HepG2 (cell line): ENCODE measurements at regions not wholly inside any gene's neighbourhood (a gene's known extent, or its start where the extent isn't known, plus 50 kb on each side); places are given as distances from the start of the nearest gene placed in this dataset.

Experiments used
- ATAC-seq: fragments of 200-7000 bp; cut with Tn5 transposase; 3 replicates; pipeline ENCODE4 v1.9.1; 2020; ENCODE audit warnings: mild to moderate bottlenecking, moderate library complexity
- BruUV-seq: library from RNA; stranded (reverse); fragments of 400-500 nt; replicated peaks from 2 replicates; lab custom pipeline; 2021; lab: Mats Ljungman, UMichigan
- CTCF ChIA-PET: fragments of 300-600 bp; formaldehyde crosslinking; extraction: SDS; loops from one replicate; lab custom pipeline; 2021; ENCODE audit warnings: low total read pairs, inconsistent platforms, low intra/inter-chr PET ratio; lab: Yijun Ruan, JAX
- POLR2A ChIA-PET: fragments of 350-600 bp; sonication (Branson Sonifier 250); formaldehyde crosslinking; loops from one replicate; lab custom pipeline; 2020; ENCODE audit warnings: antibody characterized with exemption, inconsistent platforms; lab: Yijun Ruan, JAX
- DNase-seq: peaks from one replicate; pipeline ENCODE4 v3.0.0-alpha.2; 2015; ENCODE audit warnings: low spot score
- FAIRE-seq: peaks from 3 replicates; lab custom pipeline; 2011; peaks lifted over from hg19 to GRCh38; lab: Jason Lieb, UNC
- H2AFZ ChIP-seq: one replicate; pipeline ENCODE4 v1.6.1; 2011; ENCODE audit warnings: low read length, inconsistent platforms
- H3K27ac ChIP-seq: fragments of 300-600 bp; 3 replicates; pipeline ENCODE4 v1.8.0; 2011; ENCODE audit warnings: mixed run types, mild to moderate bottlenecking, mixed read lengths, low read length, inconsistent platforms; ENCODE audit not compliant: insufficient read depth; ENCODE audit errors: extremely low read length
- H3K27me3 ChIP-seq, 2 experiments: fragments of 200-600 bp in 1 of 2; 2 replicates in 1 of 2; 3 replicates in 1 of 2; pipeline versions ENCODE4 v1.6.0 to v1.8.0; 2011; ENCODE audit warnings: low read length in 2 of 2, mild to moderate bottlenecking in 2 of 2, moderate library complexity in 2 of 2, inconsistent platforms in 1 of 2; ENCODE audit not compliant: insufficient read depth in 2 of 2, control insufficient read depth in 1 of 2
- H3K36me3 ChIP-seq, 2 experiments: fragments of 200-600 bp in 1 of 2; replicated peaks in 1 of 2; 2 replicates in 1 of 2; 3 replicates in 1 of 2; pipeline versions ENCODE4 v1.5.1 to v1.8.0; 2011; ENCODE audit warnings: low read length in 2 of 2, inconsistent platforms in 1 of 2; ENCODE audit not compliant: insufficient read depth in 2 of 2, control insufficient read depth in 1 of 2
- H3K4me1 ChIP-seq: 2 replicates; pipeline ENCODE4 v1.5.1; 2012; ENCODE audit warnings: low read length, inconsistent platforms; ENCODE audit not compliant: insufficient read depth
- H3K4me2 ChIP-seq: 2 replicates; pipeline ENCODE4 v1.6.0; 2011; ENCODE audit warnings: low read depth, low read length, inconsistent platforms
- H3K4me3 ChIP-seq, 3 experiments: fragments of 200-600 bp in 1 of 3; sonication (generic), shearing (Covaris generic) in 1 of 3; replicated peaks in 1 of 3; 2 replicates each; pipeline ENCODE4 v1.5.1; 2011 to 2016; ENCODE audit warnings: low read length in 3 of 3, inconsistent platforms in 2 of 3, low read depth in 2 of 3, mild to moderate bottlenecking in 2 of 3, control low read depth in 1 of 3, mixed read lengths in 1 of 3; ENCODE audit not compliant: insufficient read depth in 1 of 3
- H3K79me2 ChIP-seq: one replicate; pipeline ENCODE4 v1.6.1; 2011; ENCODE audit warnings: low read length, inconsistent platforms; ENCODE audit not compliant: insufficient read depth
- H3K9ac ChIP-seq: 2 replicates; pipeline ENCODE4 v1.6.0; 2011; ENCODE audit warnings: mild to moderate bottlenecking, low read depth, low read length, inconsistent platforms; ENCODE audit not compliant: insufficient read depth
- H3K9me3 ChIP-seq: 2 replicates; pipeline ENCODE4 v1.5.1; 2012; ENCODE audit warnings: mild to moderate bottlenecking, low read length
- H4K20me1 ChIP-seq: 2 replicates; pipeline ENCODE4 v1.6.0; 2011; ENCODE audit warnings: inconsistent platforms, mild to moderate bottlenecking, low read length, moderate library complexity; ENCODE audit not compliant: insufficient read depth
- ARID5B ChIP-seq: IDR thresholded peaks from 2 replicates; pipeline ENCODE4 v1.4.0; 2020; ENCODE audit warnings: mild to moderate bottlenecking, missing genetic modification reagents
- ETS1 ChIP-seq: sonication (generic); formaldehyde crosslinking; IDR thresholded peaks from 2 replicates; pipeline ENCODE4 v1.4.0; 2020; ENCODE audit warnings: missing genetic modification reagents
- HMGXB4 ChIP-seq, 2 experiments: sonication (generic) in 1 of 2; formaldehyde crosslinking in 1 of 2; IDR thresholded peaks; 2 replicates each; pipeline versions ENCODE4 v1.4.0 to v1.6.1; 2018 to 2020; ENCODE audit warnings: missing genetic modification reagents in 2 of 2, borderline replicate concordance in 1 of 2, low read depth in 1 of 2, mild to moderate bottlenecking in 1 of 2, missing biosample characterization in 1 of 2
- KDM1A ChIP-seq: IDR thresholded peaks from 2 replicates; pipeline ENCODE4 v1.6.1; 2016; ENCODE audit warnings: missing compliant biosample characterization
- KDM4B ChIP-seq: sonication (generic); formaldehyde crosslinking; IDR thresholded peaks from 2 replicates; pipeline ENCODE4 v1.4.0; 2020; ENCODE audit warnings: missing genetic modification reagents
- MTA1 ChIP-seq: sonication (generic); formaldehyde crosslinking; IDR thresholded peaks from 2 replicates; pipeline ENCODE4 v1.4.0; 2020; ENCODE audit warnings: missing genetic modification reagents, mild to moderate bottlenecking, borderline replicate concordance
- NFIC ChIP-seq: IDR thresholded peaks from 2 replicates; pipeline ENCODE4 v1.6.1; 2012; ENCODE audit warnings: mild to moderate bottlenecking, low read length, inconsistent platforms
- NFRKB ChIP-seq: fragments of 450-650 bp; IDR thresholded peaks from 2 replicates; pipeline ENCODE4 v1.6.1; 2017
- NR1H2 ChIP-seq: sonication (generic); formaldehyde crosslinking; IDR thresholded peaks from 2 replicates; pipeline ENCODE4 v1.8.1; 2022; ENCODE audit warnings: low read depth, missing genetic modification reagents, borderline replicate concordance
- RBM22 ChIP-seq: fragments of 200-400 bp; formaldehyde crosslinking; optimal IDR thresholded peaks from 2 replicates; pipeline ENCODE3; 2017; ENCODE audit warnings: mild to moderate bottlenecking, low read length, moderate library complexity
- RCOR2 ChIP-seq: IDR thresholded peaks from 2 replicates; pipeline ENCODE4 v1.6.1; 2016; ENCODE audit warnings: missing biosample characterization, missing genetic modification reagents
- SALL2 ChIP-seq: sonication (generic); formaldehyde crosslinking; IDR thresholded peaks from 2 replicates; pipeline ENCODE4 v1.8.1; 2023; ENCODE audit warnings: mild to moderate bottlenecking, missing genetic modification reagents, inconsistent platforms
- YEATS2 ChIP-seq: sonication (generic); formaldehyde crosslinking; IDR thresholded peaks from 2 replicates; pipeline ENCODE4 v1.4.0; 2020; ENCODE audit warnings: missing genetic modification reagents, borderline replicate concordance
- ZNF451 ChIP-seq: sonication (generic); formaldehyde crosslinking; IDR thresholded peaks from 2 replicates; pipeline ENCODE4 v1.5.0; 2020; ENCODE audit warnings: mild to moderate bottlenecking, missing genetic modification reagents
- ZNF747 ChIP-seq: sonication (generic); formaldehyde crosslinking; IDR thresholded peaks from 2 replicates; pipeline ENCODE4 v1.8.1; 2023; ENCODE audit warnings: missing genetic modification reagents, mild to moderate bottlenecking, borderline replicate concordance
- ZSCAN5A ChIP-seq: sonication (generic); formaldehyde crosslinking; IDR thresholded peaks from 2 replicates; pipeline ENCODE4 v1.8.0; 2022; ENCODE audit warnings: mild to moderate bottlenecking, missing genetic modification reagents, borderline replicate concordance
- whole genome bisulfite sequencing: methylation state at CpG from one replicate; pipeline ENCODE4 v1.1.6; 2017; ENCODE audit warnings: low lambda C conversion rate; 5-methylcytosine and 5-hydroxymethylcytosine counted together
- in situ Hi-C: cut with HindIII; loops from 2 replicates; pipeline ENCODE4 v1.10.0; 2017; ENCODE audit warnings: low pct_unique_long_range_greater_than_20kb; ENCODE audit not compliant: extremely low pct_ligation_motif_present
- intact Hi-C: fragments of 100-400 bp; cut with micrococcal nuclease; formaldehyde crosslinking; loops from one replicate; pipeline ENCODE4 v1.10.0; 2022; ENCODE audit not compliant: unreplicated experiment

DNA sequence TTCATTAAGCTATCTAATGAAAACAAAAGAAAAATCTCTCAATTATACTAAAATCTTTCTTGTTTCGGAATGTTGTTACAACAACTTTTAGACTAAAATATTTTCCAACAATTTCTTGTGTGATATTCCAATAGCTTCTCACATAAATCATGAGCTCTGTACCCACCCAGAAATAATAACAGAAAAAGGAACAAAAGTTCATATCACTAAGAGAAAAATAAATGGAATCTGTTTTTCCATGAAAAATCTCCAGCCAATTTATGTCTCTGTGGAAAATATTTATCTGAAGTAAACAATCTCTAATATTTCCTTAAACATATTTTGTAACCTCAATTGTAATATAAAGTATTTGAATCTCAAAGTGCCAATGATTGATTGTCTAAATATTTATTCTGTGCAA is 628.6 kb upstream of the ANKRD30A start (continued):
- no peak for TF ChIP-seq ZSCAN5A
- no peak for TF ChIP-seq YEATS2 (CRISPR knock-in tag)
- no peak for TF ChIP-seq MTA1
- TF ChIP-seq RCOR2 = no peak

DNA sequence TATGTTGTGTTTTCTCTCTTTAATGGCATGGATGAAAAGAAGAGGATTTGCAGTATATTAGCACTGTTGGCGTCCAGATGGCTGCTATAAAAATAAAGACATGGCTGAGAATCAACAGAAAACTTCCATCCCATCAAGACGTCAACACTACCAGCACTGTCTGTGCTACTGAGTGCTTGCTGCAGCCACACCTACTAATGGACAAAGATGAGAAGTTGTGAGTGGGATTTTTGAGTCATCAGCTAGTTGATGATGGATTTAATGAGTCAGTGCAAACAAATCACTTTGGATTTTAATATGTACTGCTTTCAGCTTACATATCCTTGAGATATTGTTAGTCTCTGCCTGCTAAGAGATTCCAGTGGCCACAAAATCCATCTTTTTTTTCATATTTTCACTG is 631.0 kb upstream of the ANKRD30A start:
- Histone ChIP-seq H3K27ac (no peak overlapping the region), H3K4me1 (no peaks in the 10 kb centered on the region), H3K4me2 (no peak overlapping the region), H3K79me2 (no peaks in the 10 kb centered on the region), H3K9me3 (no peaks in the 10 kb centered on the region), H2AFZ (no peak overlapping the region), H4K20me1 (no peaks in the 10 kb centered on the region), H3K9ac (no peak overlapping the region), H3K4me3 (no peak overlapping the region), H3K36me3 (no peaks in the 10 kb centered on the region), H3K27me3 (no peaks in the 10 kb centered on the region; a peak in 1 of 5 replicates)
- FAIRE-seq (no peak), DNase-seq (no peak), ATAC-seq (no peak)
- CTCF ChIA-PET = no interaction called here
- POLR2A ChIA-PET = no interaction called here
- no TSS peak for BruUV-seq
- intact Hi-C loops = no loop called here
- WGBS = 0% methylated on average over 2 of the region's 2 CpGs
- in situ Hi-C loops = no loop called here
- TF ChIP-seq SALL2 (no peak), ZNF451 (CRISPR knock-in tag) (no peak), NFIC (no peak), RBM22 (no peak), NR1H2 (no peak), KDM1A (CRISPR knock-in tag) (no peak), KDM4B (no peak), HMGXB4 (CRISPR knock-in tag; IDR thresholded peaks at IDR 0.05; ENCODE audit: borderline replicate concordance in 1 of 2, low read depth in 1 of 2) (no peak), NFRKB (no peak), ARID5B (no peak), ETS1 (CRISPR knock-in tag) (no peak), ZNF747 (CRISPR knock-in tag) (no peak)
